ENCODE measurements at regions not wholly inside any gene's neighbourhood (a gene's known extent, or its start where the extent isn't known, plus 50 kb on each side); places are given as distances from the start of the nearest gene placed in this dataset.

- TF ChIP-seq CTCF (conservative IDR thresholded peaks at IDR 0.05 in 1 of 2, IDR thresholded peaks at IDR 0.05 in 1 of 2; ENCODE audit: low read depth in 1 of 2, low read length in 2 of 2), result no peak
- no peak for TF ChIP-seq EZH2 (IDR thresholded peaks at IDR 0.05; ENCODE audit: low read length, missing control alignments)
These were observed 151.7 kb downstream of the C3orf38 start for GRCh38 chr3:88301273-88301995.
